Testis (tissue), 2 donors: ENCODE measurements at regions not wholly inside any gene's neighbourhood (a gene's known extent, or its start where the extent isn't known, plus 50 kb on each side); places are given as distances from the start of the nearest gene placed in this dataset.

Experiments used
- CTCF ChIP-seq, 3 experiments: fragments of 450-650 bp in 2 of 3; fragments of 200-600 bp in 1 of 3; sonication (generic) in 1 of 3; IDR thresholded peaks; one replicate each; pipeline ENCODE4 v1.5.1; 2016 to 2019; ENCODE audit warnings: antibody characterized with exemption in 3 of 3, mild to moderate bottlenecking in 2 of 3, moderate library complexity in 1 of 3
- POLR2A ChIP-seq: fragments of 450-650 bp; IDR thresholded peaks from one replicate; pipeline ENCODE4 v1.6.1; 2017; ENCODE audit warnings: antibody characterized with exemption, mild to moderate bottlenecking, moderate library complexity

- TF ChIP-seq CTCF (IDR thresholded peaks at IDR 0.05) (no peak), POLR2A (no peak)
Observed at GRCh38 chr3:176737480-176738110, 459.7 kb downstream of the TBL1XR1 start.
